ENCODE measurements at regions not wholly inside any gene's neighbourhood (a gene's known extent, or its start where the extent isn't known, plus 50 kb on each side); places are given as distances from the start of the nearest gene placed in this dataset.

GRCh38 chr10:44161184-44161583 is 223.7 kb downstream of the CXCL12 start:
- Histone ChIP-seq H3K4me3 (replicated peaks in 1 of 2; ENCODE audit: low read depth in 1 of 2, low read length in 2 of 2) (no peak overlapping the region), H3K4me1 (ENCODE audit: control insufficient read depth in 1 of 2, insufficient read depth in 2 of 2, low read length in 2 of 2) (no peaks in the 10 kb centered on the region), H4K20me1 (ENCODE audit: insufficient read depth) (no peaks in the 10 kb centered on the region), H3K9ac (ENCODE audit: low read length) (no peak overlapping the region), H3K79me2 (ENCODE audit: insufficient read depth, low read length) (no peaks in the 10 kb centered on the region), H3K9me2 (ENCODE audit: insufficient read depth) (no peaks in the 10 kb centered on the region), H3K4me2 (ENCODE audit: low read length) (no peak overlapping the region), H3K36me3 (ENCODE audit: control insufficient read depth in 1 of 2, insufficient read depth in 2 of 2, low read length in 2 of 2) (no peaks in the 10 kb centered on the region), H2AFZ (ENCODE audit: low read depth, low read length, poor library complexity, severe bottlenecking) (no peak overlapping the region), H3K27me3 (ENCODE audit: insufficient read depth, low read length) (peaks cover 3% of the 10 kb centered on the region; the same call in 1 of the 2 replicates), H3K9me3 (ENCODE audit: control insufficient read depth in 1 of 2, insufficient read depth in 1 of 2, low read depth in 1 of 2, low read length in 2 of 2) (0 out of 4 replicates have a peak, but pooled peaks cover 0 to 3% of the 10 kb centered on the region in 2 experiments), H3K27ac (ENCODE audit: low read depth, low read length) (no peak overlapping the region)
- no peak for ATAC-seq
- intact Hi-C loops (cut with micrococcal nuclease), result no loop called here
- ChIA-PET RAD21 (ENCODE audit: low non-redundant PET in 1 of 2, low total read pairs in 2 of 2, uncharacterized antibody in 2 of 2, unreplicated experiment in 2 of 2) (no interaction called here), POLR2A (no interaction called here), CTCF (no interaction called here)
- DNase-seq (ENCODE audit: low read depth, low spot score), result no peak
- TF ChIP-seq ZFX (IDR thresholded peaks at IDR 0.05), result no peak
- TF ChIP-seq SRF (IDR thresholded peaks at IDR 0.05; ENCODE audit: low read depth), result no peak
- TF ChIP-seq FOSL1 (IDR thresholded peaks at IDR 0.05; ENCODE audit: low read depth), result no peak
- no peak for TF ChIP-seq SP1 (IDR thresholded peaks at IDR 0.05; ENCODE audit: low read depth)
- TF ChIP-seq CBX3 (IDR thresholded peaks at IDR 0.05; ENCODE audit: low read depth), result no peak
- no peak for TF ChIP-seq EGR1 (IDR thresholded peaks at IDR 0.05; ENCODE audit: low read depth)
- no peak for TF ChIP-seq ELF1 (IDR thresholded peaks at IDR 0.05; ENCODE audit: borderline replicate concordance, low read depth)
- TF ChIP-seq POLR2A (IDR thresholded peaks at IDR 0.05; ENCODE audit: borderline replicate concordance, extremely low read depth, insufficient read depth, insufficient read length), result no peak
- TF ChIP-seq, protein P1, sequence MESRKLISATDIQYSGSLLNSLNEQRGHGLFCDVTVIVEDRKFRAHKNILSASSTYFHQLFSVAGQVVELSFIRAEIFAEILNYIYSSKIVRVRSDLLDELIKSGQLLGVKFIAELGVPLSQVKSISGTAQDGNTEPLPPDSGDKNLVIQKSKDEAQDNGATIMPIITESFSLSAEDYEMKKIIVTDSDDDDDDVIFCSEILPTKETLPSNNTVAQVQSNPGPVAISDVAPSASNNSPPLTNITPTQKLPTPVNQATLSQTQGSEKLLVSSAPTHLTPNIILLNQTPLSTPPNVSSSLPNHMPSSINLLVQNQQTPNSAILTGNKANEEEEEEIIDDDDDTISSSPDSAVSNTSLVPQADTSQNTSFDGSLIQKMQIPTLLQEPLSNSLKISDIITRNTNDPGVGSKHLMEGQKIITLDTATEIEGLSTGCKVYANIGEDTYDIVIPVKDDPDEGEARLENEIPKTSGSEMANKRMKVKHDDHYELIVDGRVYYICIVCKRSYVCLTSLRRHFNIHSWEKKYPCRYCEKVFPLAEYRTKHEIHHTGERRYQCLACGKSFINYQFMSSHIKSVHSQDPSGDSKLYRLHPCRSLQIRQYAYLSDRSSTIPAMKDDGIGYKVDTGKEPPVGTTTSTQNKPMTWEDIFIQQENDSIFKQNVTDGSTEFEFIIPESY (IDR thresholded peaks at IDR 0.05; ENCODE audit: extremely low read depth, insufficient replicate concordance, low read length), result no peak
- TF ChIP-seq JUND (IDR thresholded peaks at IDR 0.05), result no peak
- no peak for TF ChIP-seq RAD21 (IDR thresholded peaks at IDR 0.05; ENCODE audit: low read depth)
- TF ChIP-seq MAX (IDR thresholded peaks at IDR 0.05), result no peak
- TF ChIP-seq, protein P2, sequence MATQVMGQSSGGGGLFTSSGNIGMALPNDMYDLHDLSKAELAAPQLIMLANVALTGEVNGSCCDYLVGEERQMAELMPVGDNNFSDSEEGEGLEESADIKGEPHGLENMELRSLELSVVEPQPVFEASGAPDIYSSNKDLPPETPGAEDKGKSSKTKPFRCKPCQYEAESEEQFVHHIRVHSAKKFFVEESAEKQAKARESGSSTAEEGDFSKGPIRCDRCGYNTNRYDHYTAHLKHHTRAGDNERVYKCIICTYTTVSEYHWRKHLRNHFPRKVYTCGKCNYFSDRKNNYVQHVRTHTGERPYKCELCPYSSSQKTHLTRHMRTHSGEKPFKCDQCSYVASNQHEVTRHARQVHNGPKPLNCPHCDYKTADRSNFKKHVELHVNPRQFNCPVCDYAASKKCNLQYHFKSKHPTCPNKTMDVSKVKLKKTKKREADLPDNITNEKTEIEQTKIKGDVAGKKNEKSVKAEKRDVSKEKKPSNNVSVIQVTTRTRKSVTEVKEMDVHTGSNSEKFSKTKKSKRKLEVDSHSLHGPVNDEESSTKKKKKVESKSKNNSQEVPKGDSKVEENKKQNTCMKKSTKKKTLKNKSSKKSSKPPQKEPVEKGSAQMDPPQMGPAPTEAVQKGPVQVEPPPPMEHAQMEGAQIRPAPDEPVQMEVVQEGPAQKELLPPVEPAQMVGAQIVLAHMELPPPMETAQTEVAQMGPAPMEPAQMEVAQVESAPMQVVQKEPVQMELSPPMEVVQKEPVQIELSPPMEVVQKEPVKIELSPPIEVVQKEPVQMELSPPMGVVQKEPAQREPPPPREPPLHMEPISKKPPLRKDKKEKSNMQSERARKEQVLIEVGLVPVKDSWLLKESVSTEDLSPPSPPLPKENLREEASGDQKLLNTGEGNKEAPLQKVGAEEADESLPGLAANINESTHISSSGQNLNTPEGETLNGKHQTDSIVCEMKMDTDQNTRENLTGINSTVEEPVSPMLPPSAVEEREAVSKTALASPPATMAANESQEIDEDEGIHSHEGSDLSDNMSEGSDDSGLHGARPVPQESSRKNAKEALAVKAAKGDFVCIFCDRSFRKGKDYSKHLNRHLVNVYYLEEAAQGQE (IDR thresholded peaks at IDR 0.05; ENCODE audit: low read depth), result no peak
- TF ChIP-seq EZH2phosphoT487 (IDR thresholded peaks at IDR 0.05; ENCODE audit: borderline replicate concordance), result no peak
- no peak for TF ChIP-seq CEBPB (IDR thresholded peaks at IDR 0.05; ENCODE audit: low read depth)
- no peak for TF ChIP-seq SIN3A (IDR thresholded peaks at IDR 0.05; ENCODE audit: low read depth)
- TF ChIP-seq CTCF (IDR thresholded peaks at IDR 0.05 in 2 of 3, conservative IDR thresholded peaks at IDR 0.05 in 1 of 3; ENCODE audit: borderline replicate concordance in 1 of 3, insufficient read depth in 1 of 3, low read depth in 2 of 3, low read length in 2 of 3), result no peak
- no peak for TF ChIP-seq POLR2AphosphoS5 (IDR thresholded peaks at IDR 0.05; ENCODE audit: low read depth, low read length)
- TF ChIP-seq TCF7L2 (IDR thresholded peaks at IDR 0.05; ENCODE audit: borderline replicate concordance, extremely low read depth, insufficient read depth, insufficient read length), result no peak
- no peak for TF ChIP-seq YY1 (IDR thresholded peaks at IDR 0.05; ENCODE audit: extremely low read depth, insufficient replicate concordance, low read depth, low read length)
- no TSS peak for BruUV-seq (replicated peaks)

Measured in HCT116 (cell line).